ENCODE measurements at regions not wholly inside any gene's neighbourhood (a gene's known extent, or its start where the extent isn't known, plus 50 kb on each side); places are given as distances from the start of the nearest gene placed in this dataset.

DNA sequence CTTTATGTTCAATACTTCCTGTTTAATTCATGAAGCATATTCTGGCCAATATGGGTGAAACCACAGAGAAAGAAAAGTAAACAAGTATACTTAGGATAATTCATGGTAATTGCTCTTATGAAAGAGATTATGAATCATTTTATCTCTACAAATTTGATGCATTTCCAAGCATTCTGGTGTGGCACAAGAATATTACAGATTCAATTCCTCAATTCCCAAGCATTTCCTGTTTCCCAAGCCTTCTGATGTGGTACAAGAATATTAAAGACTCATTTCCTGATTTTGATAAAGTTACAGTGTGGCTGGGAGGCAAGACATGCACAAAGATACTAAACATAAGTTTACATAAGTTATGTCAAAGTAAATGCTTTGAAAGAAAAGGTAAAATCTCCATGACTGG lies 126.1 kb upstream of the NUDT7 start:
- Histone ChIP-seq H2AFZ (ENCODE audit: low read length) (no peak overlapping the region), H3K27me3 (ENCODE audit: control insufficient read depth in 1 of 2, insufficient read depth in 2 of 2, low read length in 2 of 2) (no peaks in the 10 kb centered on the region), H3K4me3 (replicated peaks in 1 of 3; ENCODE audit: insufficient read depth in 1 of 3, low read depth in 2 of 3, low read length in 3 of 3) (no peak overlapping the region), H3K36me3 (replicated peaks in 1 of 2; ENCODE audit: control insufficient read depth in 1 of 2, insufficient read depth in 2 of 2, low read length in 2 of 2) (no peaks in the 10 kb centered on the region), H3K9me3 (ENCODE audit: low read length) (no peaks in the 10 kb centered on the region), H3K79me2 (ENCODE audit: insufficient read depth, low read length) (no peaks in the 10 kb centered on the region), H4K20me1 (ENCODE audit: insufficient read depth, low read length) (no peaks in the 10 kb centered on the region), H3K27ac (ENCODE audit: extremely low read length, insufficient read depth, low read length) (no peak overlapping the region), H3K9ac (ENCODE audit: insufficient read depth, low read depth, low read length) (no peak overlapping the region), H3K4me2 (ENCODE audit: low read depth, low read length) (no peak overlapping the region), H3K4me1 (ENCODE audit: insufficient read depth, low read length) (no peaks in the 10 kb centered on the region)
- no peak for ATAC-seq
- ChIA-PET CTCF (ENCODE audit: low intra/inter-chr PET ratio, low total read pairs) (no interaction called here), POLR2A (no interaction called here)
- intact Hi-C loops (cut with micrococcal nuclease; ENCODE audit: unreplicated experiment) (no loop called here), in situ Hi-C loops (cut with HindIII; ENCODE audit: extremely low pct_ligation_motif_present, low pct_unique_long_range_greater_than_20kb) (no loop called here)
- DNase-seq (ENCODE audit: low spot score): no peak
- FAIRE-seq: no peak
- TF ChIP-seq BORCS8-MEF2B (CRISPR knock-in tag; IDR thresholded peaks at IDR 0.05) (no peak), ZBTB7A (CRISPR knock-in tag; IDR thresholded peaks at IDR 0.05) (no peak), ZNF589 (CRISPR knock-in tag; conservative IDR thresholded peaks at IDR 0.05) (no peak), ZKSCAN8 (CRISPR knock-in tag; IDR thresholded peaks at IDR 0.05; ENCODE audit: borderline replicate concordance) (no peak), PITX1 (CRISPR knock-in tag; IDR thresholded peaks at IDR 0.05) (no peak)
- TF ChIP-seq, protein P1, sequence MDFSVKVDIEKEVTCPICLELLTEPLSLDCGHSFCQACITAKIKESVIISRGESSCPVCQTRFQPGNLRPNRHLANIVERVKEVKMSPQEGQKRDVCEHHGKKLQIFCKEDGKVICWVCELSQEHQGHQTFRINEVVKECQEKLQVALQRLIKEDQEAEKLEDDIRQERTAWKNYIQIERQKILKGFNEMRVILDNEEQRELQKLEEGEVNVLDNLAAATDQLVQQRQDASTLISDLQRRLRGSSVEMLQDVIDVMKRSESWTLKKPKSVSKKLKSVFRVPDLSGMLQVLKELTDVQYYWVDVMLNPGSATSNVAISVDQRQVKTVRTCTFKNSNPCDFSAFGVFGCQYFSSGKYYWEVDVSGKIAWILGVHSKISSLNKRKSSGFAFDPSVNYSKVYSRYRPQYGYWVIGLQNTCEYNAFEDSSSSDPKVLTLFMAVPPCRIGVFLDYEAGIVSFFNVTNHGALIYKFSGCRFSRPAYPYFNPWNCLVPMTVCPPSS (IDR thresholded peaks at IDR 0.05): no peak
- TF ChIP-seq, protein P2, sequence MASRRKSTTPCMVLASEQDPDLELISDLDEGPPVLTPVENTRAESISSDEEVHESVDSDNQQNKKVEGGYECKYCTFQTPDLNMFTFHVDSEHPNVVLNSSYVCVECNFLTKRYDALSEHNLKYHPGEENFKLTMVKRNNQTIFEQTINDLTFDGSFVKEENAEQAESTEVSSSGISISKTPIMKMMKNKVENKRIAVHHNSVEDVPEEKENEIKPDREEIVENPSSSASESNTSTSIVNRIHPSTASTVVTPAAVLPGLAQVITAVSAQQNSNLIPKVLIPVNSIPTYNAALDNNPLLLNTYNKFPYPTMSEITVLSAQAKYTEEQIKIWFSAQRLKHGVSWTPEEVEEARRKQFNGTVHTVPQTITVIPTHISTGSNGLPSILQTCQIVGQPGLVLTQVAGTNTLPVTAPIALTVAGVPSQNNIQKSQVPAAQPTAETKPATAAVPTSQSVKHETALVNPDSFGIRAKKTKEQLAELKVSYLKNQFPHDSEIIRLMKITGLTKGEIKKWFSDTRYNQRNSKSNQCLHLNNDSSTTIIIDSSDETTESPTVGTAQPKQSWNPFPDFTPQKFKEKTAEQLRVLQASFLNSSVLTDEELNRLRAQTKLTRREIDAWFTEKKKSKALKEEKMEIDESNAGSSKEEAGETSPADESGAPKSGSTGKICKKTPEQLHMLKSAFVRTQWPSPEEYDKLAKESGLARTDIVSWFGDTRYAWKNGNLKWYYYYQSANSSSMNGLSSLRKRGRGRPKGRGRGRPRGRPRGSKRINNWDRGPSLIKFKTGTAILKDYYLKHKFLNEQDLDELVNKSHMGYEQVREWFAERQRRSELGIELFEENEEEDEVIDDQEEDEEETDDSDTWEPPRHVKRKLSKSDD (CRISPR knock-in tag; IDR thresholded peaks at IDR 0.05; ENCODE audit: low read depth): no peak
- TF ChIP-seq, protein P3, sequence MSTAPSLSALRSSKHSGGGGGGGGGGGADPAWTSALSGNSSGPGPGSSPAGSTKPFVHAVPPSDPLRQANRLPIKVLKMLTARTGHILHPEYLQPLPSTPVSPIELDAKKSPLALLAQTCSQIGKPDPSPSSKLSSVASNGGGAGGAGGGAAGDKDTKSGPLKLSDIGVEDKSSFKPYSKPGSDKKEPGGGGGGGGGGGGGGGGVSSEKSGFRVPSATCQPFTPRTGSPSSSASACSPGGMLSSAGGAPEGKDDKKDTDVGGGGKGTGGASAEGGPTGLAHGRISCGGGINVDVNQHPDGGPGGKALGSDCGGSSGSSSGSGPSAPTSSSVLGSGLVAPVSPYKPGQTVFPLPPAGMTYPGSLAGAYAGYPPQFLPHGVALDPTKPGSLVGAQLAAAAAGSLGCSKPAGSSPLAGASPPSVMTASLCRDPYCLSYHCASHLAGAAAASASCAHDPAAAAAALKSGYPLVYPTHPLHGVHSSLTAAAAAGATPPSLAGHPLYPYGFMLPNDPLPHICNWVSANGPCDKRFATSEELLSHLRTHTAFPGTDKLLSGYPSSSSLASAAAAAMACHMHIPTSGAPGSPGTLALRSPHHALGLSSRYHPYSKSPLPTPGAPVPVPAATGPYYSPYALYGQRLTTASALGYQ (CRISPR knock-in tag; IDR thresholded peaks at IDR 0.05): no peak
- TF ChIP-seq, protein P4, sequence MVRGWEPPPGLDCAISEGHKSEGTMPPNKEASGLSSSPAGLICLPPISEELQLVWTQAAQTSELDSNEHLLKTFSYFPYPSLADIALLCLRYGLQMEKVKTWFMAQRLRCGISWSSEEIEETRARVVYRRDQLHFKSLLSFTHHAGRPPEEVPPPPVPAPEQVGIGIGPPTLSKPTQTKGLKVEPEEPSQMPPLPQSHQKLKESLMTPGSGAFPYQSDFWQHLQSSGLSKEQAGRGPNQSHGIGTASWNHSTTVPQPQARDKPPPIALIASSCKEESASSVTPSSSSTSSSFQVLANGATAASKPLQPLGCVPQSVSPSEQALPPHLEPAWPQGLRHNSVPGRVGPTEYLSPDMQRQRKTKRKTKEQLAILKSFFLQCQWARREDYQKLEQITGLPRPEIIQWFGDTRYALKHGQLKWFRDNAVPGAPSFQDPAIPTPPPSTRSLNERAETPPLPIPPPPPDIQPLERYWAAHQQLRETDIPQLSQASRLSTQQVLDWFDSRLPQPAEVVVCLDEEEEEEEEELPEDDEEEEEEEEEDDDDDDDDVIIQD (CRISPR knock-in tag; IDR thresholded peaks at IDR 0.05; ENCODE audit: low read depth): no peak
- no TSS peak for BruUV-seq (replicated peaks)

Measured in HepG2 (cell line).